Ectodermal cell (in vitro differentiated cells): ENCODE measurements at regions not wholly inside any gene's neighbourhood (a gene's known extent, or its start where the extent isn't known, plus 50 kb on each side); places are given as distances from the start of the nearest gene placed in this dataset.

Experiments
- H3K27ac ChIP-seq: 2 replicates; pipeline ENCODE4 v1.7.0; 2013; ENCODE audit warnings: mild to moderate bottlenecking, low read depth, low read length; ENCODE audit not compliant: insufficient read depth, poor library complexity, severe bottlenecking
- H3K27me3 ChIP-seq: 2 replicates; pipeline ENCODE4 v1.7.0; 2013; ENCODE audit warnings: mild to moderate bottlenecking, low read length; ENCODE audit not compliant: insufficient read depth, control insufficient read depth, poor library complexity, severe bottlenecking
- H3K36me3 ChIP-seq: one replicate; pipeline ENCODE4 v1.7.0; 2013; ENCODE audit warnings: low read length; ENCODE audit not compliant: control insufficient read depth, insufficient read depth
- H3K4me1 ChIP-seq: one replicate; pipeline ENCODE4 v1.7.0; 2013; ENCODE audit warnings: low read length; ENCODE audit not compliant: control insufficient read depth, insufficient read depth
- H3K4me3 ChIP-seq: 2 replicates; pipeline ENCODE4 v1.7.0; 2013; ENCODE audit warnings: low read depth, low read length, control low read depth; ENCODE audit not compliant: insufficient read depth
- H3K9me3 ChIP-seq: 2 replicates; pipeline ENCODE4 v1.7.0; 2013; ENCODE audit warnings: mild to moderate bottlenecking, low read length, moderate library complexity; ENCODE audit not compliant: control insufficient read depth
- WGBS, 2 experiments: methylation state at CpG; one replicate each; pipeline ENCODE4 v1.1.7; 2013; ENCODE audit warnings: missing lambda C conversion rate in 2 of 2; 5-methylcytosine and 5-hydroxymethylcytosine counted together

GRCh38 chr3:127403795-127404194 is 115.9 kb upstream of the PRR20G start:
- Histone ChIP-seq H3K4me3 (no peak overlapping the region), H3K27ac (no peak overlapping the region), H3K36me3 (no peaks in the 10 kb centered on the region), H3K9me3 (peaks cover 7% of the 10 kb centered on the region), H3K4me1 (peaks cover 54% of the 10 kb centered on the region), H3K27me3 (no peaks in the 10 kb centered on the region)
- WGBS, 2 experiments: 95 to 100% methylated on average over 2 of the region's 2 CpGs

GRCh38 chr3:127399154-127399553 is 111.3 kb upstream of the PRR20G start:
- H3K9me3 ChIP-seq: peaks cover 7% of the 10 kb centered on the region
- H3K27ac ChIP-seq: no peak overlapping the region
- H3K4me1 ChIP-seq: peaks cover 47% of the 10 kb centered on the region
- no peaks in the 10 kb centered on the region for H3K27me3 ChIP-seq
- no peaks in the 10 kb centered on the region for H3K36me3 ChIP-seq
- no peak overlapping the region for H3K4me3 ChIP-seq

GRCh38 chr3:127396473-127396872 is 108.6 kb upstream of the PRR20G start:
- peaks cover 7% of the 10 kb centered on the region for H3K9me3 ChIP-seq
- no peaks in the 10 kb centered on the region for H3K36me3 ChIP-seq
- no peak overlapping the region for H3K4me3 ChIP-seq
- H3K4me1 ChIP-seq: peaks cover 43% of the 10 kb centered on the region
- 15 to 16% methylated on average over 8 of the region's 8 CpGs for WGBS, 2 experiments
- no peaks in the 10 kb centered on the region for H3K27me3 ChIP-seq
- no peak overlapping the region for H3K27ac ChIP-seq

- Histone ChIP-seq H3K4me3 (no peak overlapping the region), H3K4me1 (peaks cover 41% of the 10 kb centered on the region), H3K27me3 (no peaks in the 10 kb centered on the region), H3K36me3 (no peaks in the 10 kb centered on the region), H3K9me3 (peaks cover 7% of the 10 kb centered on the region), H3K27ac (no peak overlapping the region)
- 53 to 59% methylated on average over 9 of the region's 9 CpGs for WGBS, 2 experiments
These were observed 108.0 kb upstream of the PRR20G start for GRCh38 chr3:127395663-127396355.

- Histone ChIP-seq H3K4me1 (peaks cover 41% of the 10 kb centered on the region), H3K27me3 (no peaks in the 10 kb centered on the region), H3K4me3 (no peak overlapping the region), H3K36me3 (no peaks in the 10 kb centered on the region), H3K27ac (no peak overlapping the region), H3K9me3 (peaks cover 7% of the 10 kb centered on the region)
- WGBS, 2 experiments: 71% methylated on average over 15 of the region's 15 CpGs
These were observed 107.3 kb upstream of the PRR20G start for GRCh38 chr3:127394984-127395662.

GRCh38 chr3:127394031-127394430 is 106.2 kb upstream of the PRR20G start:
- peaks cover 41% of the 10 kb centered on the region for H3K4me1 ChIP-seq
- no peak overlapping the region for H3K27ac ChIP-seq
- no peaks in the 10 kb centered on the region for H3K36me3 ChIP-seq
- H3K27me3 ChIP-seq: no peaks in the 10 kb centered on the region
- no peak overlapping the region for H3K4me3 ChIP-seq
- H3K9me3 ChIP-seq: no peaks in the 10 kb centered on the region
- WGBS, 2 experiments: 87 to 91% methylated on average over 4 of the region's 4 CpGs

- Histone ChIP-seq H3K36me3 (no peaks in the 10 kb centered on the region), H3K27ac (no peak overlapping the region), H3K4me3 (no peak overlapping the region), H3K27me3 (no peaks in the 10 kb centered on the region), H3K4me1 (peaks cover 41% of the 10 kb centered on the region), H3K9me3 (no peaks in the 10 kb centered on the region)
- 89 to 92% methylated on average over 5 of the region's 5 CpGs for WGBS, 2 experiments
These were observed 105.4 kb upstream of the PRR20G start for GRCh38 chr3:127393131-127393820.

- Histone ChIP-seq H3K9me3 (no peaks in the 10 kb centered on the region), H3K4me3 (no peak overlapping the region), H3K4me1 (peaks cover 41% of the 10 kb centered on the region), H3K27ac (no peak overlapping the region), H3K27me3 (no peaks in the 10 kb centered on the region), H3K36me3 (no peaks in the 10 kb centered on the region)
- WGBS, 2 experiments: 56 to 70% methylated on average over 8 of the region's 8 CpGs
These were observed 104.3 kb upstream of the PRR20G start for GRCh38 chr3:127392156-127392490.

- WGBS, 2 experiments: 85 to 86% methylated on average over 14 of the region's 14 CpGs
- H3K4me3 ChIP-seq: no peak overlapping the region
- no peaks in the 10 kb centered on the region for H3K9me3 ChIP-seq
- no peaks in the 10 kb centered on the region for H3K27me3 ChIP-seq
- H3K27ac ChIP-seq: no peak overlapping the region
- H3K4me1 ChIP-seq: peaks cover 37% of the 10 kb centered on the region
- H3K36me3 ChIP-seq: no peaks in the 10 kb centered on the region
These were observed 103.8 kb upstream of the PRR20G start for GRCh38 chr3:127391436-127392155.
